ENCODE measurements at regions not wholly inside any gene's neighbourhood (a gene's known extent, or its start where the extent isn't known, plus 50 kb on each side); places are given as distances from the start of the nearest gene placed in this dataset.

DNA sequence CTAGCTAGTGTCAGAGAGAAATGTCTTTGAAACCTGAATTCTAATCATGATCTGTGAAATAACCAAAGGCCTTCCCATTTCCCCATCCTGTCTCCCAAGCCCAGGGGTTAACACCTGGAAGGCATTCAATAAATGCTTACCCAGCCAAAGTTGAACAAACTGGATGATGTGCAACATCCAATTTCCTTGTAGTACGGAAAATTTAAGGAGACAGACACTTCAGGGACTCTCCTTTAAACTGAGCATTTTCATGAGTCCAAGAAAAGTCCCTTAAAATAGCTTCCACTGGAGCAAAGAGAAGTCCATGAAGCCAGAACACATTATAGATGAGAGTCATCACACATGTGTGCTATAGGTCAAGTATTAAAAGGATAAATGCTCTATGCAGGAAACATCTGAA, 271.2 kb downstream of the RAB28 start:
- no peaks in the 10 kb centered on the region for H4K20me1 ChIP-seq (ENCODE audit: insufficient read depth)
- no peak overlapping the region for H3K27ac ChIP-seq (ENCODE audit: low read length)
- no peak overlapping the region for H3K4me3 ChIP-seq (ENCODE audit: low read length)
- H3K27me3 ChIP-seq (ENCODE audit: insufficient read depth, low read depth, low read length) = no peaks in the 10 kb centered on the region
- no peak overlapping the region for H3K9ac ChIP-seq (ENCODE audit: low read length)
- H3K36me3 ChIP-seq (ENCODE audit: insufficient read depth, low read length) = no peaks in the 10 kb centered on the region
- H3K79me2 ChIP-seq (replicated peaks; ENCODE audit: insufficient read depth, low read length) = no peaks in the 10 kb centered on the region
- no peak overlapping the region for H2AFZ ChIP-seq (ENCODE audit: low read depth, low read length)
- H3K9me3 ChIP-seq (ENCODE audit: low read length) = no peaks in the 10 kb centered on the region
- no peak overlapping the region for H3K4me2 ChIP-seq (ENCODE audit: low read length)
- TF ChIP-seq RAD21 (conservative IDR thresholded peaks at IDR 0.05) (no peak), EP300 (conservative IDR thresholded peaks at IDR 0.05; ENCODE audit: poor library complexity, severe bottlenecking) (no peak), EZH2 (IDR thresholded peaks at IDR 0.05; ENCODE audit: borderline replicate concordance, insufficient read depth, low read length, poor library complexity, severe bottlenecking) (no peak), POLR2AphosphoS5 (IDR thresholded peaks at IDR 0.05) (no peak)
- TF ChIP-seq, protein P1, sequence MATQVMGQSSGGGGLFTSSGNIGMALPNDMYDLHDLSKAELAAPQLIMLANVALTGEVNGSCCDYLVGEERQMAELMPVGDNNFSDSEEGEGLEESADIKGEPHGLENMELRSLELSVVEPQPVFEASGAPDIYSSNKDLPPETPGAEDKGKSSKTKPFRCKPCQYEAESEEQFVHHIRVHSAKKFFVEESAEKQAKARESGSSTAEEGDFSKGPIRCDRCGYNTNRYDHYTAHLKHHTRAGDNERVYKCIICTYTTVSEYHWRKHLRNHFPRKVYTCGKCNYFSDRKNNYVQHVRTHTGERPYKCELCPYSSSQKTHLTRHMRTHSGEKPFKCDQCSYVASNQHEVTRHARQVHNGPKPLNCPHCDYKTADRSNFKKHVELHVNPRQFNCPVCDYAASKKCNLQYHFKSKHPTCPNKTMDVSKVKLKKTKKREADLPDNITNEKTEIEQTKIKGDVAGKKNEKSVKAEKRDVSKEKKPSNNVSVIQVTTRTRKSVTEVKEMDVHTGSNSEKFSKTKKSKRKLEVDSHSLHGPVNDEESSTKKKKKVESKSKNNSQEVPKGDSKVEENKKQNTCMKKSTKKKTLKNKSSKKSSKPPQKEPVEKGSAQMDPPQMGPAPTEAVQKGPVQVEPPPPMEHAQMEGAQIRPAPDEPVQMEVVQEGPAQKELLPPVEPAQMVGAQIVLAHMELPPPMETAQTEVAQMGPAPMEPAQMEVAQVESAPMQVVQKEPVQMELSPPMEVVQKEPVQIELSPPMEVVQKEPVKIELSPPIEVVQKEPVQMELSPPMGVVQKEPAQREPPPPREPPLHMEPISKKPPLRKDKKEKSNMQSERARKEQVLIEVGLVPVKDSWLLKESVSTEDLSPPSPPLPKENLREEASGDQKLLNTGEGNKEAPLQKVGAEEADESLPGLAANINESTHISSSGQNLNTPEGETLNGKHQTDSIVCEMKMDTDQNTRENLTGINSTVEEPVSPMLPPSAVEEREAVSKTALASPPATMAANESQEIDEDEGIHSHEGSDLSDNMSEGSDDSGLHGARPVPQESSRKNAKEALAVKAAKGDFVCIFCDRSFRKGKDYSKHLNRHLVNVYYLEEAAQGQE (IDR thresholded peaks at IDR 0.05; ENCODE audit: borderline replicate concordance) = no peak
- no peaks in the 10 kb centered on the region for H3K9me2 ChIP-seq (ENCODE audit: insufficient read depth, low read length)
- H3F3A ChIP-seq (ENCODE audit: insufficient read depth, low read length, poor library complexity, severe bottlenecking) = no peaks in the 10 kb centered on the region

DNA sequence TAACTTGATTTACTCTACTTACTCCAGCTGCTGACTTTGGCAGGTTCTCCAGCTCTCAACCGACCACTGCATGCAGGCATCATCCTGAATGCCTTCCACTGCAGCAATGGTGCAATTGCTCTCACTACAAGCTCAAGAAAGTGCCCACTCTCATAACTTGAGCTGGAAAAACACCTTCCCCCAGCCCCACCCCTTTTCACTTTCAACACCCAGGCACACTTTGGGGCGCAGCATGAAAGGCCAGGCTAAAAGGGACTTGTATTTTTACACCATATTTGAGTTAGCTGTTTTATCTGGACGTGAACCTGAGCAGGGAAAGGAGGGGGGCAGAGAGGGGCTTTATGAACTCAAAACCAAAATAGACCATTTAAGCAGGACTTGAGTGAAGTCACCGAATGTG, 274.5 kb downstream of the RAB28 start:
- H3K4me2 ChIP-seq (ENCODE audit: low read length) = no peak overlapping the region
- no peak overlapping the region for H3K27ac ChIP-seq (ENCODE audit: low read length)
- no peaks in the 10 kb centered on the region for H4K20me1 ChIP-seq (ENCODE audit: insufficient read depth)
- no peaks in the 10 kb centered on the region for H3K79me2 ChIP-seq (replicated peaks; ENCODE audit: insufficient read depth, low read length)
- H3K9ac ChIP-seq (ENCODE audit: low read length) = no peak overlapping the region
- no peaks in the 10 kb centered on the region for H3K9me3 ChIP-seq (ENCODE audit: low read length)
- H3K27me3 ChIP-seq (ENCODE audit: insufficient read depth, low read depth, low read length) = no peaks in the 10 kb centered on the region
- no peaks in the 10 kb centered on the region for H3F3A ChIP-seq (ENCODE audit: insufficient read depth, low read length, poor library complexity, severe bottlenecking)
- H3K36me3 ChIP-seq (ENCODE audit: insufficient read depth, low read length) = no peaks in the 10 kb centered on the region
- H2AFZ ChIP-seq (ENCODE audit: low read depth, low read length) = no peak overlapping the region
- H3K9me2 ChIP-seq (ENCODE audit: insufficient read depth, low read length) = no peaks in the 10 kb centered on the region
- H3K4me3 ChIP-seq (ENCODE audit: low read length) = no peak overlapping the region
- no peak for TF ChIP-seq EZH2 (IDR thresholded peaks at IDR 0.05; ENCODE audit: borderline replicate concordance, insufficient read depth, low read length, poor library complexity, severe bottlenecking)
- TF ChIP-seq EP300 (conservative IDR thresholded peaks at IDR 0.05; ENCODE audit: poor library complexity, severe bottlenecking) = no peak
- TF ChIP-seq MXI1 (conservative IDR thresholded peaks at IDR 0.05; ENCODE audit: poor library complexity, severe bottlenecking) = no peak
- TF ChIP-seq, protein P1 (IDR thresholded peaks at IDR 0.05; ENCODE audit: borderline replicate concordance) = no peak
- TF ChIP-seq POLR2AphosphoS5 (IDR thresholded peaks at IDR 0.05) = no peak
- TF ChIP-seq SMC3 (conservative IDR thresholded peaks at IDR 0.05; ENCODE audit: poor library complexity) = no peak
- TF ChIP-seq, protein P2, sequence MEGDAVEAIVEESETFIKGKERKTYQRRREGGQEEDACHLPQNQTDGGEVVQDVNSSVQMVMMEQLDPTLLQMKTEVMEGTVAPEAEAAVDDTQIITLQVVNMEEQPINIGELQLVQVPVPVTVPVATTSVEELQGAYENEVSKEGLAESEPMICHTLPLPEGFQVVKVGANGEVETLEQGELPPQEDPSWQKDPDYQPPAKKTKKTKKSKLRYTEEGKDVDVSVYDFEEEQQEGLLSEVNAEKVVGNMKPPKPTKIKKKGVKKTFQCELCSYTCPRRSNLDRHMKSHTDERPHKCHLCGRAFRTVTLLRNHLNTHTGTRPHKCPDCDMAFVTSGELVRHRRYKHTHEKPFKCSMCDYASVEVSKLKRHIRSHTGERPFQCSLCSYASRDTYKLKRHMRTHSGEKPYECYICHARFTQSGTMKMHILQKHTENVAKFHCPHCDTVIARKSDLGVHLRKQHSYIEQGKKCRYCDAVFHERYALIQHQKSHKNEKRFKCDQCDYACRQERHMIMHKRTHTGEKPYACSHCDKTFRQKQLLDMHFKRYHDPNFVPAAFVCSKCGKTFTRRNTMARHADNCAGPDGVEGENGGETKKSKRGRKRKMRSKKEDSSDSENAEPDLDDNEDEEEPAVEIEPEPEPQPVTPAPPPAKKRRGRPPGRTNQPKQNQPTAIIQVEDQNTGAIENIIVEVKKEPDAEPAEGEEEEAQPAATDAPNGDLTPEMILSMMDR (IDR thresholded peaks at IDR 0.05; ENCODE audit: poor library complexity, severe bottlenecking) = no peak
- no peak for TF ChIP-seq TAF1 (IDR thresholded peaks at IDR 0.05; ENCODE audit: low read depth)
- TF ChIP-seq RAD21 (conservative IDR thresholded peaks at IDR 0.05) = no peak
